ENCODE measurements at regions not wholly inside any gene's neighbourhood (a gene's known extent, or its start where the extent isn't known, plus 50 kb on each side); places are given as distances from the start of the nearest gene placed in this dataset.
"Not testable (repeated sequence)": the region's sequence is repeated elsewhere in the genome, so short reads cannot be mapped to it uniquely, and the experiment has no call there.

DNA sequence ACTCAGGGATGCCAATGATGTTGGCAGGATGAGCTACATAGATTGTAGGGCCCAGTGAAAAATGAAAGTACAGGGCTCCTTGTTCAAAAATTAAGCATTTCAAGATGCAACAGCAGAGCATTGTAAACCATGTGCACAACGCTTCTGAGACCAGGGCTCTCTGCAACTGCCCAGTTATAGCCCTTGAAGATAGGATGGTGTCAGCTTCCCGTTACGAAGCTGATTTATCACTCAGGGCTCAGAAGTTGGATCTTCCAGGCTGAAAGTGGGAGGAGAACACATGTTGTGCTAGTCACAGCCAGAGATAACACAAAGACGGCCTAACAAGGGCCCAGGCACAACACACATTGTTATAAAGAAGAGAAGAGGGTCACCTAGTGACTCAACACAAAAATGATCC is 466.7 kb downstream of the TUBA3C start:
- intact Hi-C loops (cut with DNase I) = no loop called here
- H3K4me1 ChIP-seq = no peaks in the 10 kb centered on the region
- TF ChIP-seq, protein P1, sequence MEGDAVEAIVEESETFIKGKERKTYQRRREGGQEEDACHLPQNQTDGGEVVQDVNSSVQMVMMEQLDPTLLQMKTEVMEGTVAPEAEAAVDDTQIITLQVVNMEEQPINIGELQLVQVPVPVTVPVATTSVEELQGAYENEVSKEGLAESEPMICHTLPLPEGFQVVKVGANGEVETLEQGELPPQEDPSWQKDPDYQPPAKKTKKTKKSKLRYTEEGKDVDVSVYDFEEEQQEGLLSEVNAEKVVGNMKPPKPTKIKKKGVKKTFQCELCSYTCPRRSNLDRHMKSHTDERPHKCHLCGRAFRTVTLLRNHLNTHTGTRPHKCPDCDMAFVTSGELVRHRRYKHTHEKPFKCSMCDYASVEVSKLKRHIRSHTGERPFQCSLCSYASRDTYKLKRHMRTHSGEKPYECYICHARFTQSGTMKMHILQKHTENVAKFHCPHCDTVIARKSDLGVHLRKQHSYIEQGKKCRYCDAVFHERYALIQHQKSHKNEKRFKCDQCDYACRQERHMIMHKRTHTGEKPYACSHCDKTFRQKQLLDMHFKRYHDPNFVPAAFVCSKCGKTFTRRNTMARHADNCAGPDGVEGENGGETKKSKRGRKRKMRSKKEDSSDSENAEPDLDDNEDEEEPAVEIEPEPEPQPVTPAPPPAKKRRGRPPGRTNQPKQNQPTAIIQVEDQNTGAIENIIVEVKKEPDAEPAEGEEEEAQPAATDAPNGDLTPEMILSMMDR (IDR thresholded peaks at IDR 0.05) = no peak
- no peak for ATAC-seq
- no peak for DNase-seq
- no peak overlapping the region for H3K27ac ChIP-seq
- no peaks in the 10 kb centered on the region for H3K36me3 ChIP-seq
- H3K4me3 ChIP-seq = no peak overlapping the region
- no peaks in the 10 kb centered on the region for H3K9me3 ChIP-seq
- no peaks in the 10 kb centered on the region for H3K27me3 ChIP-seq (ENCODE audit: low read depth)

DNA sequence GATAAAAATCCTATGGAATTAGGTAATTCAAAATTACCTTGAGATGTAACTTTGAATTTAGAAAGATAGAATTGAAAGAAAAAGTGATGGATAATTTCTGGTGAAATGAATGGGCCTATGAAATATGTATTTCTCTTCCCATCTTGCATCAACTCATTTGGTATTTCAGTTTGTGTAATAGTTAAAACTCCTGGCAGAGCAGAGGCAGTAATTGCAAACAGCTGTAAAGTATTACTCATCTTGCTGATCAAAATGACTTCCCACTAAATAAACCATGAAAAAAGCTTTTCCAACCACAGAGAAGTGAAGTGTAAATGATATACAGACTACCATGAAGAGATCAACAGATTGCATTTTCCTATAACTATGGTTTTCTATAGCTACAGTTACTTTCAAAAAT is 471.0 kb downstream of the TUBA3C start:
- H3K4me3 ChIP-seq; H3K4me1 ChIP-seq; H3K36me3 ChIP-seq; DNase-seq; ATAC-seq; H3K9me3 ChIP-seq; H3K27ac ChIP-seq; H3K27me3 ChIP-seq (ENCODE audit: low read depth); intact Hi-C loops (cut with DNase I): not testable (repeated sequence)

DNA sequence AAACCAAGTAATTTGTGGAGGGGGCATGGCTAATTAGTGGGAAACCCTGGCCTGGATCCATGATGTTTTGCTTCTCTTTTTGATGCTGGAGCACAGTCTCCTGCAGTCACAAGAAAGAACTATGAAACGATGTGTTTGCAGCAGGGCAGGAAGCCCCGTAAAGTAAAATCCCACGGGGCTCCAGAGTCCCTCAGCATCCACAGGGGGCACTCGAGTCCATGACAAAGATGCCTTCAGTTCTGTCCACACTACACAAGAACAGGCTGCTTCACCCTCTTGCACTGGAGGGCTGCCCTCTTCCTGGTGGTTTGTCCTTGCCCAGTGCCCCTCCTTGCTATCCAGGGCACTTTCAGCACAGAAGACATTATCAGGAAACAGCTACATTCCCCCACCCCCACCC is 475.1 kb downstream of the TUBA3C start:
- H3K4me3 ChIP-seq; DNase-seq; H3K9me3 ChIP-seq; H3K4me1 ChIP-seq; intact Hi-C loops (cut with DNase I); H3K27me3 ChIP-seq (ENCODE audit: low read depth); H3K27ac ChIP-seq; H3K36me3 ChIP-seq: not testable (repeated sequence)
- peak in 1 of 2 donors; percentile 50 for ATAC-seq

DNA sequence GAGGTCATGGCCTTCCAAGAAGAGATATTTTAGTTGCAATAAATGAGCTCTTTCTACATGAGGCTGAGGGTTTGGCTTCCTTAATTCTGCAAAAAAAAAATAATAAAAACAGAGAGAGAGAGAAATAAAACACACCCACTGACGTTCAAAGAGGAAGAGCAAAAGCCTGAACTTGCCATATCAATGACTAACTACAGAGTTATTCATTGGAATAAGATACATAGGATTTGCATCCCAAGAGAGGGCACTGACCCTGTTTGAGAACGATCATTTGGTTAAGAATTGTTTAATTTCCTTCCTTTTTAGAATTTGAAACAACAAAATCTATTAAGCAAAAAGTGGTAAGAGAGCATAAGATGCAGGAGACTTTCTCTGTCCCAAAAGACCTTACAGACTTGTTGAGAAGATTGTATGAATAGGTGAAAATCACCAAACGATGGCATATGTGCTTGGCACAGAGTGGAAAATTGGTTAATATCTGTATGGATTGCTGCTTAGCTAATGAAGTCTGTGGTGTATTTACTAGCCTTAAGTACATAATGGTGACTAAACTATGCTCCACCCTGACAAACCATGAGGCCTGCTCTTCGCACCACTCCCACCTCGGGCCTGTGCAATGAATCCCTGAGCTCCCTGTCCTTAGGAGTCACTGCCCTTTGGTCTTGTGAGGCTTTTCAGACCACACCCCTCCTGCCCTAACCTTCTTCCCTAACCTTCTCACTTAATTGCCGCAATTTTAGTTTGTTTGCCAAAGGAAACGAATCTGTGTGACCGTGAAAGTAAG is 479.0 kb downstream of the TUBA3C start:
- intact Hi-C loops (cut with DNase I); H3K4me3 ChIP-seq; H3K4me1 ChIP-seq; H3K27me3 ChIP-seq (ENCODE audit: low read depth); H3K36me3 ChIP-seq; DNase-seq; H3K9me3 ChIP-seq; H3K27ac ChIP-seq; ATAC-seq: not testable (repeated sequence)

DNA sequence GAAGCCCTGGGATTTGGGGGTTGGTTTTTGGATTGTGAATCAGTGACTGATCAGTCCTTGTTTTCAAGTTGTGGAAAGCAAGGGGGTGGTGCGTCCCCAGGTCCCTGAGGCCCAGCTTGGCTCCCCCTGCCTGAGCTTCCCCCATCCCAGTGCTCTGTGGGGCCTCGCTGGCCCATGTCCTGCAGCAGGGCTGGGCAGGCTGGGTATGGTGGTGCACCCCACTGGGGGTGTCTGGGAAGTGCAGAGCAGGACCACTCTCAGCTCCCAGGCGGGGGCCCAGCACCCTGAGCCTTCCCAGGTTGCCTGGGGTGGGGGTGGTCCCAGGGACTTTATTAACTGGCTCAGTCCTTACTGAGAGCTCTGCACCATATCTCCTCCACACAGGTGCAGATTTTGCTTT is 483.3 kb downstream of the TUBA3C start:
- ATAC-seq; DNase-seq; H3K4me3 ChIP-seq; intact Hi-C loops (cut with DNase I); H3K27ac ChIP-seq; H3K36me3 ChIP-seq; H3K4me1 ChIP-seq; H3K9me3 ChIP-seq; H3K27me3 ChIP-seq (ENCODE audit: low read depth): not testable (repeated sequence)

DNA sequence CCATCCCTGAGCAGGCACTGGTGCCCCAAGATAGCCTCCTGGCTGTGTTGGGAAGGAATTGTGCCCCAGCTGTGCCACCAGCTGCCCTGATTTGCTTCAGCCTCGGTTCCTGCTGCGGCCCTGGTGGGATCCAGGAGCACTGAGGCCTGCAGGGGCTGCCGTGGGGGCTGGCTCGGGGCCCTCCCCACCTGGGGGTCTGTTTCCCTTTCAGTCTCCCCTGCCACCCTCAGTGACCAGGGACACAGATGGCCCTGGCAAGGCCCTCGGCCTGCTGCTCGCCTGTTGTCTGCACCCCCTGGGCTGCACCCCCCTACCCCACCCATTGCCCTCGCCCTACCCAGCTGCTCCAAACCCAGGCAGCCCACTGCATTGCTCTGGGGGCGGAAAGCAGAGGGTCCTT is 483.8 kb downstream of the TUBA3C start:
- ATAC-seq; H3K27ac ChIP-seq; H3K9me3 ChIP-seq; H3K36me3 ChIP-seq; H3K4me3 ChIP-seq; H3K27me3 ChIP-seq (ENCODE audit: low read depth); intact Hi-C loops (cut with DNase I); H3K4me1 ChIP-seq; DNase-seq: not testable (repeated sequence)

DNA sequence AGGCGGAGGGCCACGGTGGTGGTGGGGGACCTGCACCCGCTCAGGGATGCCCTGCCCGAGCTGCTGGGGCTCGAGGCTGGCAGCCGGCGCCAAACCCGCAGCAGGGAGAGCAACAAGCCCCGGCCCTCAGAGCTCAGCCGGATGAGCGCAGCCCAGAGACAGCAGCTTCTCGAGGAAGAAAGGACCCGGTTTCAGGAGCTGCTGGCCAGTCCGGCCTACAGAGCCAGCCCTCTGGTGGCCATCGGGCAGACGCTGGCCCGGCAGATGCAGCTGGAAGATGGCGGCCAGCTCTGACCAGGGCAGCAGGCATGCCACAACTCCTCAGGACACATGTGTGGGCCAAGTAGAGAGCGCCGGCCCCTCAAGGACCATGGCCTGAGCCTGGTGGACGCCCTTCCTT is 484.4 kb downstream of the TUBA3C start:
- H3K4me1 ChIP-seq; H3K27me3 ChIP-seq (ENCODE audit: low read depth); H3K4me3 ChIP-seq; H3K27ac ChIP-seq; H3K9me3 ChIP-seq; ATAC-seq; H3K36me3 ChIP-seq; DNase-seq; intact Hi-C loops (cut with DNase I): not testable (repeated sequence)

DNA sequence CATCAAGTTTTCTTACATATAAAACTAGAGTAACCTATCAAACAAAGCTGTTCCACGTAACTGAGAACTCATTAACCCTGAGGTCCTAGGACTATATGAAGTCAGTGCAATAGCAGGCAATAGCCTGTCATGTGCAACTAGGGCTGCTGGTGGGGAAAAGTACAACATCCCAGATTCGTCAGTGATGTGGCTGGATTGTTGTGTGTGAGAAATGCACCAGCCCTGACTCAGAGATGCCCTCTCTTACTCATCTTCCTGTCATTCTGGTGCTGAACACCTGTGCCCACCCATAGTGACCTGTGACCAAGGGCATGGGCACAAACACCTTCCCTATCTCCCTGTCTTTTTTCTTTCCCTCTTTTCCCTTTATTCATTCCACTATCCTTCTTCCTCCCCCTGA is 504.2 kb downstream of the TUBA3C start:
- H3K4me1 ChIP-seq; H3K9me3 ChIP-seq; H3K4me3 ChIP-seq; H3K27me3 ChIP-seq (ENCODE audit: low read depth); ATAC-seq; intact Hi-C loops (cut with DNase I); H3K27ac ChIP-seq; DNase-seq; H3K36me3 ChIP-seq: not testable (repeated sequence)

DNA sequence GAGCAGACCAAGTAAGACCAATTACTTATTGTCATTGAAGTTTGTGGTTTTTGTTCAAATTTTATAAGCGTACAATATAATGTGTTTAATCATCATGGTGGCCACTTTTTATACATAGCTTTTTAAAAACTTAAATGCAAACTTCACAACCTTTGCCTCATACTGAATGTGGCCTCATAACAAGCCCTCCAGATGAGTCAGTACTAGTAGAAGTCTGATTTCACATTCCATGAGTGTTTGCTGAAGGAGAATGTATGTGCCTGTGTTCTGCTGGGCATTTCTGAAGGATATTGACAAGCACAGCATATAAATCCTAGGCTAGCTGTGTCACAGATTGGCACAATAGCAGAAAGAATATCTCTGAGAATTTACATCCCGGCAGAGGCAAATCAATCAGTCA is 506.4 kb downstream of the TUBA3C start:
- H3K9me3 ChIP-seq; H3K27ac ChIP-seq; H3K36me3 ChIP-seq; H3K4me1 ChIP-seq; H3K27me3 ChIP-seq (ENCODE audit: low read depth); intact Hi-C loops (cut with DNase I); H3K4me3 ChIP-seq; ATAC-seq; DNase-seq: not testable (repeated sequence)

DNA sequence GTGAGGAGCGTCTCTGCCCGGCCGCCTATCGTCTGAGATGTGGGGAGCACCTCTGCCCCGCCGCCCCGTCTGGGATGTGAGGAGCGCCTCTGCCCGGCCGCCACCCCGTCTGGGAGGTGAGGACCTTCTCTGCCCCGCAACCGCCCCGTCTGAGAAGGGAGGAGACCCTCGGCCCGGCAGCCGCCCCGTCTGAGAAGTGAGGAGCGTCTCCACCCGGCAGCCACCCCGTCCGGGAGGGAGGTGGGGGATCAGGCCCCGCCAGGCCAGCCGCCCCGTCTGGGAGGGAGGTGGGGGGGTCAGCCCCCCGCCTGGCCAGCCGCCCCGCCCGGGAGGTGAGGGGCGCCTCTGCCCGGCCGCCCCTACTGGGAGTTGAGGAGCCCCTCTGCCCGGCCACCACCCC is 507.8 kb downstream of the TUBA3C start:
- H3K27me3 ChIP-seq (ENCODE audit: low read depth); H3K27ac ChIP-seq; ATAC-seq; intact Hi-C loops (cut with DNase I); H3K36me3 ChIP-seq; H3K9me3 ChIP-seq; DNase-seq; H3K4me1 ChIP-seq; H3K4me3 ChIP-seq: not testable (repeated sequence)

DNA sequence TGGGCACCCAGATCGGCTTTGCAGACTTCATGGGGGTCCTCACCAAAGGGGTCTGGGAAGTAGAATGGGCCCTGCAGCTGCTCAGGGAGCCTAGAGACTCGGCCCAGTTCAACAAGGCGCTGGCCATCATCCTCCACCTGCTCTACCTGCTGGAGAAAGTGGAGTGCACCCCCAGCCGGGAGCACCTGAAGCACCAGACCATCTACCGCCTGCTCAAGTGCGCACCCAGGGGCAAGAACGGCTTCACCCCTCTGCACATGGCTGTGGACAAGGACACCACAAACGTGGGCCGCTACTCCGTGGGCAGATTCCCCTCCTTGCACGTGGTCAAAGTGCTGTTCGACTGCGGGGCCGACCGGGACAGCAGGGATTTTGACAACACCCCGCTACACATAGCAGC is 515.0 kb downstream of the TUBA3C start:
- H3K9me3 ChIP-seq; H3K4me3 ChIP-seq; DNase-seq; H3K27ac ChIP-seq; intact Hi-C loops (cut with DNase I); H3K36me3 ChIP-seq; H3K4me1 ChIP-seq; ATAC-seq; H3K27me3 ChIP-seq (ENCODE audit: low read depth): not testable (repeated sequence)

DNA sequence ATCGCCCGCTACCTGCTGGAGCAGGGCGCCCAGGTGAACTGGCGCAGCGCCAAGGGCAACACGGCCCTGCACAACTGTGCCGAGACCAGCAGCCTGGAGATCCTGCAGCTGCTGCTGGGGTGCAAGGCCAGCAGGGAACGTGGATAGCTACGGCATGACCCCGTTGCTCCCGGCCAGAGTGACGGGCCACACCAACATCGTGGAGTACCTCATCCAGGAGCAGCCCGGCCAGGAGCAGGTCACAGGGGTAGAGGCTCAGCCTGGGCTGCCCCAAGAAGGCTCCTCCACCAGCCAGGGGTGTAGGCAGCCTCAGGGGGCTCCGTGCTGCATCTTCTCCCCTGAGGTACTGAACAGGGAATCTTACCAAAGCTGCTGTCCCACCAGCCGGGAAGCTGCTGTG is 515.9 kb downstream of the TUBA3C start:
- H3K4me3 ChIP-seq; H3K4me1 ChIP-seq; H3K9me3 ChIP-seq; H3K36me3 ChIP-seq; ATAC-seq; H3K27ac ChIP-seq; intact Hi-C loops (cut with DNase I); H3K27me3 ChIP-seq (ENCODE audit: low read depth): not testable (repeated sequence)
- peak; percentile 35 for DNase-seq

DNA sequence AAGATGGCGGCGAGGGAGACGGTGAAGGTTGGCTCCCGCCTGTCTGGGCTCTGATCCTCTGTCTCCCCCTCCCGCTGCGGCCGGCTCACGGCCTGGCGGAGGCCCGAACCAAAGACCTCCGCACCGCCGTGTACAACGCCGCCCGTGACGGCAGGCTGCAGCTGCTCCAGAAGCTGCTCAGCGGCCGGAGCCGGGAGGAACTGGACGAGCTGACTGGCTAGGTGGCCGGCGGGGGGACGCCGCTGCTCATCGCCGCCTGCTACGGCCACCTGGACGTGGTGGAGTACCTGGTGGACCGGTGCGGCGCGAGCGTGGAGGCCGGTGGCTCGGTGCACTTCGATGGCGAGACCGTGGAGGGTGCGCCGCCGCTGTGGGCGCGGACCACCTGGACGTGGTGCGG is 516.5 kb downstream of the TUBA3C start:
- H3K27ac ChIP-seq; H3K9me3 ChIP-seq; intact Hi-C loops (cut with DNase I); ATAC-seq; DNase-seq; H3K4me1 ChIP-seq; H3K27me3 ChIP-seq (ENCODE audit: low read depth); H3K4me3 ChIP-seq; H3K36me3 ChIP-seq: not testable (repeated sequence)

Measured in lower lobe of right lung (tissue), 2 donors.